ENCODE measurements at regions not wholly inside any gene's neighbourhood (a gene's known extent, or its start where the extent isn't known, plus 50 kb on each side); places are given as distances from the start of the nearest gene placed in this dataset.
"Not testable (repeated sequence)": the region's sequence is repeated elsewhere in the genome, so short reads cannot be mapped to it uniquely, and the experiment has no call there.

DNA sequence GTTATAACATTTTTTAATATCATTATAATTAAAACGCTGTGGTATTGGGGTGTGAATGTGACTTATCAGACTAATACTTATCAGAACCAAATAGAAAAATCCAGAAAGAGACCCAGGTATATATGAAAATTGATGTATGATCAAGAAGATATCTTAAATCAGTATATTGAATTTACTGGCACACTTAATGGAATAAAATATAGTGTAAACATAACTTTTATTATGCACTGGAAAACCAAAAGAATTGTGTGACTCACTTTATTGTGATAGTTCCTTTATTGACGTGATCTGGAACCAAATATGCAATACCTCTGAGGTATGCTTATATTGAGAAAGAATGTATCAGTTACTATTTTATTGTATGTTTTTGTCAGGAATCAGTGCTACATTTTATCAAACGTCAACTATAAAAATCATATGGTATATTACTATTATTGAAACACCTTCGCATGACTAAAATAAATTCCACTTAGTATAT lies 250.7 kb upstream of the SPOPL start:
- TF ChIP-seq POLR2AphosphoS5, POLR2A, EP300 (IDR thresholded peaks at IDR 0.05): not testable (repeated sequence)
- TF ChIP-seq, protein P1, sequence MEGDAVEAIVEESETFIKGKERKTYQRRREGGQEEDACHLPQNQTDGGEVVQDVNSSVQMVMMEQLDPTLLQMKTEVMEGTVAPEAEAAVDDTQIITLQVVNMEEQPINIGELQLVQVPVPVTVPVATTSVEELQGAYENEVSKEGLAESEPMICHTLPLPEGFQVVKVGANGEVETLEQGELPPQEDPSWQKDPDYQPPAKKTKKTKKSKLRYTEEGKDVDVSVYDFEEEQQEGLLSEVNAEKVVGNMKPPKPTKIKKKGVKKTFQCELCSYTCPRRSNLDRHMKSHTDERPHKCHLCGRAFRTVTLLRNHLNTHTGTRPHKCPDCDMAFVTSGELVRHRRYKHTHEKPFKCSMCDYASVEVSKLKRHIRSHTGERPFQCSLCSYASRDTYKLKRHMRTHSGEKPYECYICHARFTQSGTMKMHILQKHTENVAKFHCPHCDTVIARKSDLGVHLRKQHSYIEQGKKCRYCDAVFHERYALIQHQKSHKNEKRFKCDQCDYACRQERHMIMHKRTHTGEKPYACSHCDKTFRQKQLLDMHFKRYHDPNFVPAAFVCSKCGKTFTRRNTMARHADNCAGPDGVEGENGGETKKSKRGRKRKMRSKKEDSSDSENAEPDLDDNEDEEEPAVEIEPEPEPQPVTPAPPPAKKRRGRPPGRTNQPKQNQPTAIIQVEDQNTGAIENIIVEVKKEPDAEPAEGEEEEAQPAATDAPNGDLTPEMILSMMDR (IDR thresholded peaks at IDR 0.05): not testable (repeated sequence)

All from gastroesophageal sphincter (tissue), 3 donors.